Spinal cord (tissue), 9 donors: ENCODE measurements at regions not wholly inside any gene's neighbourhood (a gene's known extent, or its start where the extent isn't known, plus 50 kb on each side); places are given as distances from the start of the nearest gene placed in this dataset.
A peak's percentile ranks its signal among the peaks of the same experiment; 100 is the strongest.

ENCODE experiments used
- DNase-seq, 6 donors: peaks; one replicate each; pipeline versions ENCODE4 v3.0.0 to v3.0.0-alpha.2; 2013 to 2015; ENCODE audit warnings: low spot score in 6 of 6, low read depth in 4 of 6
- H3K27ac ChIP-seq: one replicate; pipeline ENCODE4 v1.5.1; 2013; ENCODE audit warnings: low read depth, low read length, control low read depth
- H3K27me3 ChIP-seq: one replicate; pipeline ENCODE4 v1.6.1; 2013; ENCODE audit warnings: low read length; ENCODE audit not compliant: control insufficient read depth, insufficient read depth
- H3K36me3 ChIP-seq: one replicate; pipeline ENCODE4 v1.6.1; 2013; ENCODE audit warnings: low read length; ENCODE audit not compliant: control insufficient read depth, insufficient read depth
- H3K4me1 ChIP-seq: one replicate; pipeline ENCODE4 v1.6.1; 2013; ENCODE audit warnings: low read length; ENCODE audit not compliant: control insufficient read depth, insufficient read depth
- H3K4me3 ChIP-seq: one replicate; pipeline ENCODE4 v1.5.1; 2013; ENCODE audit warnings: low read depth, low read length, control low read depth
- H3K9me3 ChIP-seq: one replicate; pipeline ENCODE4 v1.6.1; 2013; ENCODE audit warnings: low read length; ENCODE audit not compliant: control insufficient read depth, insufficient read depth
- WGBS: methylation state at CpG from one replicate; pipeline ENCODE4 v1.1.5; 2013; ENCODE audit warnings: missing lambda C conversion rate; ENCODE audit not compliant: insufficient coverage; 5-methylcytosine and 5-hydroxymethylcytosine counted together
- donor health status: healthy.

DNA sequence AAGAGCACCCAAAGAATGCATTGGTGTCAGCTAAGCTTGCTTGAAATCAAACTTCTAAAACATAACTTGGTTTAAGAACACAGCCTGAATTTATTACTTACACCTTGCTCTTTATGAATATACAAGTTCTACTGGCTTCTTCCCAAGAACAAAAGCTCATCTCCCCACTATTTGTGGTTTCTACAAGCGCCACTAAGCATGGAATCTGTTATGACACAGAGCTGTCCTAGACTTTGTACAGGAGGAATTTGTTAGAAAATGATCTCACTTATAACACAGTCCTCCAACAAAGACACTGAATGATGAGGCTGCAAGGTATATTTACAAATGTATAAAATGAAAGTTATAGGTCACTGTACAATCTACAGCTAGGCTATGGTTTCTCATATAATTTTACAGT lies 452.1 kb downstream of the BCAT1 start:
- no CpG with 5 or more reads among the region's 1 CpG for WGBS
- Histone ChIP-seq H3K27ac (no peak overlapping the region), H3K4me3 (no peak overlapping the region), H3K27me3 (no peaks in the 10 kb centered on the region), H3K36me3 (no peaks in the 10 kb centered on the region), H3K9me3 (no peaks in the 10 kb centered on the region), H3K4me1 (no peaks in the 10 kb centered on the region)
- no peak for DNase-seq

DNA sequence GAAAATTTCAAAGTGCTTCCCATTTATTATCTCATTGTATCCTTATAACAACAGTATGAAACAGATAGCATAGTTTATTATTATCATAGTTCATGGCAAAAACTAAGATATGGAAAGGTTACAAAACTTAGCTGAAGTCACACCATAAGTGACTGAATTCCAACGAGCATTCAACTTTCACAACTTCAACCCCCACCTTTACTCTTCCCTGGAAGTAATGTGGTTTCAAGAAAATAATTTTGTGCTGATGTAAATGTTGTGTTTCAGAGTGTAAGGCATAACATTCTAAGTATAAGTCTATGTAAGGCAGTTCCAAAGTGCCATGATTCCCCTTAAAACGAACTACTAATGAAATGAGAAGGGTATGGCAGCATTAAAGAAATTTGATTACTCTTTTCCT lies 454.5 kb downstream of the BCAT1 start:
- Histone ChIP-seq H3K27me3 (no peaks in the 10 kb centered on the region), H3K9me3 (no peaks in the 10 kb centered on the region), H3K27ac (no peak overlapping the region), H3K4me1 (no peaks in the 10 kb centered on the region), H3K4me3 (no peak overlapping the region), H3K36me3 (no peaks in the 10 kb centered on the region)
- no CpG with 5 or more reads among the region's 2 CpGs for WGBS
- DNase-seq, result no peak

DNA sequence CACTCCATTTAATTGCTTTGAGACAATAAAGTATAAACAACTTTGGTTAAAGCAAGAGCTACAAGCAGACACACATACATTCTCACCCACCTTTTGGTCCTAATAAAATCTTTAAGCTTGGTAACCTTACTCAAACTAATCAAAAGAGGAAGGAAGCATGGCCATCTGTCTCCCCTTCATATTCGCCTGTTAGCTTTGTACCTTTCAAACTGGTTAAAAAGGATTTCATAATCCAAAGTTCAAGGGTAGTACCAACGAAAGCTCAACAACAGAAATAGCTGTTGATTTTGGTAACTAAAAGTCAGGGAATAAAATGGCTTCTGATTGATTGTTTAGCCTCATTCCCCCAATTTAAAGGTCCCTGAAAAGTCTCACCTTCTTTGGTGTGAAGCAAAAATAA lies 456.9 kb downstream of the BCAT1 start:
- Histone ChIP-seq H3K27me3 (no peaks in the 10 kb centered on the region), H3K27ac (no peak overlapping the region), H3K4me3 (no peak overlapping the region), H3K36me3 (no peaks in the 10 kb centered on the region), H3K4me1 (no peaks in the 10 kb centered on the region), H3K9me3 (no peaks in the 10 kb centered on the region)
- no CpG with 5 or more reads among the region's 2 CpGs for WGBS
- no peak for DNase-seq

DNA sequence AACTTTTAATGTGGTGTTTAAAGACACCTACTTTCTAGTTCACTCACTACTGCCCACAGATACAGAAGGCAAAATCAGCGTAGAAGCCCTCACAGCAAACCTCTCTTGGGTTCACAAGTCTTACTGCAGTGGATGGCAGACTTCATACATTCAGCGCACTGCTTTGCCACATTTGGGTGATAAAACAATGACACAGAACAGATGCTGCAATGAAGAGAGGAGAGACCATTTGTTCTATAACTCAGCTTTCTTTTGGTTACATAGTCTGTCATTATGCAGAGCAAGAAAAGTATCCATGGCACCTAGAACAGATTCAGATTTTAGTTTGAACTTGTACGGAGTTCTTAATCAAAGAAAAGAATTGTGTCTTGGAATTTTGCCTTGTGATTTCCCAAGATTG lies 459.0 kb downstream of the BCAT1 start:
- Histone ChIP-seq H3K27me3 (no peaks in the 10 kb centered on the region), H3K9me3 (no peaks in the 10 kb centered on the region), H3K4me1 (no peaks in the 10 kb centered on the region), H3K4me3 (no peak overlapping the region), H3K36me3 (no peaks in the 10 kb centered on the region), H3K27ac (no peak overlapping the region)
- WGBS, result no CpG with 5 or more reads among the region's 3 CpGs
- no peak for DNase-seq

DNA sequence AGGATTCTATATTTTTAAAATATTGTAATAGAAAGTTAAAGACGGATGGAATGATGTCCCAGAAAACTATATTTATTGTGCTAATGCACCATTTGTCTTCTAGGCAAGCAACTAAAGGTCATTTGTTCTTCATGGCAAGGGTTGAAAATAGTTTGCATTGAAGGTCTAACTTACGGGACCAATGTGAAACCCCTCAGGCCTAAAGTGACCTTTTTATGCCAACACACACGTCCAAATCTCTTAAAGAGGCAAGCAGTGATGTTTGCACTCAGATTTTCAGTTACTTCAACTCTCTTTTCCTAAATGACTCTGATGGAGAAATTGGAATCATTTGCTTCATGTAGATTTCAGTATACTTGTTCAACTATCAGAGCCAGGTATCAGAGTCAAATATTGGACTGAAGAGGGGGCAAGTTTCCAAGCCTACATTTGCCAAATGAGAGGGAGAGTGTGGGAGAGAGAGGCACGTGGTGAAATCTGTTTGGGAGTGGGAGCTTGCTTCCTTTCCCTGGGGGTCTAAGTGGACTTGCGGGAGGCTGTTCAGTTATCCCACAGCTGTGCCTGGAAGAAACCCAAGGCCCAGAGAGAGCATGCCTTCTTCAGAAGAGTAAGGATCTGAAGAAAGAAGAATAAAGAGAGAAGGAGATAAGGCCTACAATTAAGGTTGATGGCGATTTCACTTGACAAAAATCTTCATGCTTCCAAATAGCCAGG lies 459.8 kb downstream of the BCAT1 start:
- H3K27ac ChIP-seq, result no peak overlapping the region
- no peaks in the 10 kb centered on the region for H3K9me3 ChIP-seq
- H3K4me3 ChIP-seq, result no peak overlapping the region
- no peaks in the 10 kb centered on the region for H3K4me1 ChIP-seq
- H3K36me3 ChIP-seq, result no peaks in the 10 kb centered on the region
- WGBS, result 87% methylated on average over 3 of the region's 6 CpGs
- no peak for DNase-seq
- no peaks in the 10 kb centered on the region for H3K27me3 ChIP-seq

DNA sequence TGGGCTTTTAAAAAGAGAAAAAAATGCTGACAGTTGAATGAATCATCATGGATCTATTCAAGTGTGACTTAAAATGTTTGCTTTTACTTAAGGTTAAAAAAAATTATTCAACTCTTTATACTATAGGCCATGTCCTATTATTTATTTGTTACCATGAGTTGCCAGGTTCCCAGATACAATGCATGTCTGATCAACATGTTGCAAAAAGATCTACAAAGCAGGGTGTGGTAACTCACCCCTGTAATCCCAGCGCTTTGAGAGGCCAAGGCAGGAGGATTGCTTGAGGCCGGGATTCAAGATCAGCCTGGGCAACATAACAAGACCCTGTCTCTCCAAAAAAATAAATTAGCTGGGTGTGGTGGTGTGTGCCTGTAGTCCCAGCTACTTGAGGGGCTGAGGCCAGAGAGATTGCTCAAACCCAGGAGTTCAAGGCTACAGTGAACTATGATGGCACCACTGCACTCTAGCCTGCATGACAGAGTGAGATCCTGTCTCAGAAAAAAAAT lies 460.8 kb downstream of the BCAT1 start:
- H3K27me3 ChIP-seq, result no peaks in the 10 kb centered on the region
- WGBS, result no CpG with 5 or more reads among the region's 2 CpGs
- H3K4me3 ChIP-seq, result no peak overlapping the region
- H3K27ac ChIP-seq, result no peak overlapping the region
- no peaks in the 10 kb centered on the region for H3K4me1 ChIP-seq
- H3K36me3 ChIP-seq, result no peaks in the 10 kb centered on the region
- no peaks in the 10 kb centered on the region for H3K9me3 ChIP-seq
- DNase-seq, result no peak

DNA sequence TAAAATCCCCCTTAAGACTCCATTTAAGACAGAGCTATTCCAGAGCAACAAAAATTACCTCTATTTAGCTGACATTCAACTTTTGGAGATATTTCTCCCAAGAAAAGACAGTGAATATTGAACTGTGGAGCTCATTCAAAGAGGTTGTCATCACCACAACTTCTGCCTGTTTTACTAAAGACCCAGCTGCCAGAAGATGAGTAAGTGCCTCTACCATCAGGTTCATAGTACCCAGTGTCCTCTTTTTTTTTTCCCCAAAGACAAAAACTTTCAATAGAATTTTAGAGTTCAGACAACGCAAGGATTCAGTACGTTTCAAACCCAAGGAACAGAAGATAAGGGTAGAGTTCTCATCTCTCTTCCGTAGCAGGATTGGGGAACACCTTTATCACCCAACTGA lies 461.3 kb downstream of the BCAT1 start:
- DNase-seq, result no peak
- Histone ChIP-seq H3K27ac (no peak overlapping the region), H3K4me1 (no peaks in the 10 kb centered on the region), H3K4me3 (no peak overlapping the region), H3K36me3 (no peaks in the 10 kb centered on the region), H3K9me3 (no peaks in the 10 kb centered on the region), H3K27me3 (no peaks in the 10 kb centered on the region)
- no CpG with 5 or more reads among the region's 3 CpGs for WGBS

DNA sequence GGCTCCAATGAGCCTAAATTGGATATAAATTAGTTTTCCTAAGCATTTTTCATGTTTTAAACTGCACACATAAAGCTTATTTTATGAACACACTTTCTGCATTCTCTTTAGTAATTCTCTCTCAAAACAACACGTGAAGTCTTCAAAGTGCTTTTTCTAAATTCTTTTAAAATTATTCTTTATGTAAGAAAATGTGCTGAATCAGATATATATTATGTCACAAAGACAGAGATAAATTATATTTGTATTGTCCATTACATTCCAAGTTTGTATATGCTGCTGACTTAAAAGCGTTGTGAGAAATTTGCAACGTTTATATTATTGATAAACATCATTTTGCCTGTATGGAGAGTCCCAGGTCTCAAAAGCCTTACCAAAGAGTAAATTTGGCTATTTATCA lies 465.2 kb downstream of the BCAT1 start:
- no peak for DNase-seq
- H3K36me3 ChIP-seq, result no peaks in the 10 kb centered on the region
- WGBS, result no CpG with 5 or more reads among the region's 3 CpGs

DNA sequence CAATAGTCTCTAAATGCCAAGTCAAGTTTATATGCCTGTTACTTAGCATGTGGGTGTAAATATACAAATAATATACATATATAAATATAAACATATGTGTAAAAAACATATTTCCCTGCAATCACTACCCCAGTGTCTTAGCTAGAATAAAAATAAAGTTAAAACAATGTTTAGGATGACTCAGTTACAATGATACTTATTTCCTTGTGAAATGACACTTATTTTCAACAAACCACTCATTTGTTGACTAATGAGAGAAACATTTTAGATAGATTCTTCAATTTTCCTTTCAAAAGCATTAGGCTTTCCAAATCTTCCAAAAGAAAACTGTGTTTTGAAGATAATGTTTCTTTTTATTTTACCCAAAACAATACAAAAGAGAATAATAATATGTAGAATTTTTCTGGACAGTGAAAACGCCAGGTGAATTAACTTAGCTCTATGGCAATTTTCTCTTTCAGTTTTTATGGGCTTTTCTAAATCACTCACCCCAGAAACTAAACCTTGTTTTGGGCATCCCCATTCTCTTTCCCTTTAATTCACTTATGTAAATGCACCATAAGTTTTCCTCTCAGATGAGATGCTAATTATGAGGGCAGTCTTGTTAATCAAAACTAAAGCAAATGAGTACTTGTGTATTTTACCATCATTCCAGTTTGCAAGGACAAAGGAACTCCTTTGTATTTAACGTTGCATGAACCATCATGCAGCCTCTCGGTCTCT lies 465.9 kb downstream of the BCAT1 start:
- H3K9me3 ChIP-seq, result no peaks in the 10 kb centered on the region
- no peaks in the 10 kb centered on the region for H3K27me3 ChIP-seq
- WGBS, result no CpG with 5 or more reads among the region's 3 CpGs
- H3K36me3 ChIP-seq, result no peaks in the 10 kb centered on the region
- H3K27ac ChIP-seq, result no peak overlapping the region
- DNase-seq, result no peak
- H3K4me1 ChIP-seq, result peaks cover 3% of the 10 kb centered on the region
- H3K4me3 ChIP-seq, result no peak overlapping the region

More for the DNA sequence above, 465.2 kb downstream of the BCAT1 start:
- Histone ChIP-seq H3K4me3 (no peak overlapping the region), H3K27me3 (no peaks in the 10 kb centered on the region), H3K9me3 (no peaks in the 10 kb centered on the region), H3K27ac (no peak overlapping the region), H3K4me1 (peaks cover 3% of the 10 kb centered on the region)

DNA sequence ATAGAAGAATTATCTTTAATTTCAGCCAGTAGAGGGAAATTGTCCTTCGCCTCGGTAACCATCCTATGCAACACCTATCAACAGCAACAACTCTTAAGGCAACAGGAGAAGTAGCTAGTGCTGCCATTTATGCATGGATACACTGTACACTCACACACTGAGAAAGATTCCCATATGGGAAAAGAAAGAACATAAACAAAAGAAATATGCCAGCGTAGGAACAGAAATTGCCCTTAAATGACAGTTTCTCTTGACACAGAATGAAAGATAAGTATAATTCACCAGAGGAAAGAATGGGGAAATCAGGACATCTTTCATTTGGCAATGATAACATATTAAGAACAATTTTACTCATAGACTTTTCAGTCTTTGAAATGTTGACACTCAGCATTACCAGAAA lies 466.9 kb downstream of the BCAT1 start:
- DNase-seq, result peak in 1 of 6 donors; percentile 21
- no peaks in the 10 kb centered on the region for H3K27me3 ChIP-seq
- no CpG with 5 or more reads among the region's 3 CpGs for WGBS
- peaks cover 3% of the 10 kb centered on the region for H3K4me1 ChIP-seq
- H3K27ac ChIP-seq, result no peak overlapping the region
- no peaks in the 10 kb centered on the region for H3K36me3 ChIP-seq
- no peaks in the 10 kb centered on the region for H3K9me3 ChIP-seq
- H3K4me3 ChIP-seq, result no peak overlapping the region
